ELR (cell line): ENCODE measurements at regions not wholly inside any gene's neighbourhood (a gene's known extent, or its start where the extent isn't known, plus 50 kb on each side); places are given as distances from the start of the nearest gene placed in this dataset.

Source experiments
- DNase-seq: peaks from one replicate; pipeline ENCODE4 v3.0.0-alpha.2; 2015; ENCODE audit warnings: low read depth

DNA sequence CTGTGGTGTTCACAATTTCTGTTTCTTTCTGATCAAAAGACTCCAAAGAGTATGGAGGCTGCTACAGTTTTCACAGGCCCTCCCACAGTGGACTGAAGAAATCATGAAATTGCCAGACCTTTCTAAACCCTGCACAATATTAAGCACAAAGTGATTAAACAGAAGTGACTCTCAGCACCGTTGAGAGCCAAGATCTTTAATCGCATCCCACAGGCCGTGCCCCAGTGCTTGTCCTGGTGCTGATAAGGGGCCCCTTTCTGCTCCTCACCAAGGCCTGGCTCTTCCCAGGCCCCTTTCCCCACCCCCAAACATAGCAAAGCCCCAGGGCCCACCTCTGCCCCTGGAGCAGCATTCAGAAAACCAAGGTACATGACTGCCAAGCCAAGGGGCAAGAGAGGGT lies 57.4 kb upstream of the BMAL1 start:
- DNase-seq = no peak

DNA sequence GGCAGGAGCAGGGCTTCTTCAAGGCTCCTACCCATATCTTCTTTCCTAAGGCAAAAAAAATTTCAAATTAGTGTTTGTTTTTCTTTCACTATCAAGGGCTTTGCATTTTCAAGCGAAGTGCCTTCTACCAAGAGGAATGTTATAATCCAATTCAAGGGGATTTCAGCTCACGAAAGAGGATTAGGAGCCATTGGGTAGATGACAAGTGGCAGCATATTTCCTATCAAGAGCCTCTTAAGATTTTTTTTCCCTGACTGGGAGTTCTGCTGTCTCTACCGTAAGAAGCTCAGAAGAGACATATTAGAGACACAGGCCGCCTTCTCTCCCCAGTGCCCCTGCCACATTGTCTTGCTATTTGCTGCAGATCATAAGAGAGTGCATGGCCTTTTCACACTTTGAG lies 55.9 kb upstream of the BMAL1 start:
- DNase-seq = no peak

DNA sequence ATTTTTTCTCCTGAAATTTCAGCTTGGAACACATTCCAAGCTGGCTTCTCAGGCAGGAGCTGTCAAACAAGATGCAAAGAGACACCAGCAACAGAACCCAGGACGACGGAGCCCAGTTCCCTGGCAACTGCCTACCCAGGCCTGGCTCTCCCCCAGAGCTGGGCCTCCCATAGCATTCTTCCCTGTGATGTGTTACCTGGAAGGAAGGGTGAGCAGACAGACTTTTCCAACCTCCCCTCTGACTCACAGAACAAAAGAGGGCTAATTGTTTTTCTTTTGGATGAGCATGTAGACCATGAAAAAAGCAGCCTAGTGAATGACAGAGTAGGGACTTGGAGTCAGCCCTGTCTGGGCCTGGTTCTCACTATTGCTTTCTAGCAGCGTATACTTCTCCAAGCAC lies 55.3 kb upstream of the BMAL1 start:
- DNase-seq = peak; percentile 64

DNA sequence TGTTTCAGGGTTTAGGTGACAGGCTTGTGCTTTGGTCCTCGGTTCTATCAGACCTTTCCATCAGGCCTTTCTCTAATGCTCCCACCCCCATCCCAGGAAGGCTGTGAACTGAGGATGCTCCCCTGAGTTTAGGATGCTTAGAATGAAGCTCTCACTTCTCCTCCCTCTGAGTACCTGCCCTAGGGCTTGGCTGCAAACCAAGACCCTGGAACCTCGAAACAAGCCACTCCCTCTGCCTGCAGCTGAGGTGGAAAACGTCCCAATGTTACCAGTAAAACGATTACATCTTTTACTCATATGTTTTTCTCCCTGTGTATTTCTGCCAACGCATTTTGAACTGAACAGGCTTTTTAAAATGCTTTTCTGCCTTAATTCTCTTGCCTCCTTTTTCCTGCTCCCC lies 54.5 kb upstream of the BMAL1 start:
- DNase-seq = no peak

DNA sequence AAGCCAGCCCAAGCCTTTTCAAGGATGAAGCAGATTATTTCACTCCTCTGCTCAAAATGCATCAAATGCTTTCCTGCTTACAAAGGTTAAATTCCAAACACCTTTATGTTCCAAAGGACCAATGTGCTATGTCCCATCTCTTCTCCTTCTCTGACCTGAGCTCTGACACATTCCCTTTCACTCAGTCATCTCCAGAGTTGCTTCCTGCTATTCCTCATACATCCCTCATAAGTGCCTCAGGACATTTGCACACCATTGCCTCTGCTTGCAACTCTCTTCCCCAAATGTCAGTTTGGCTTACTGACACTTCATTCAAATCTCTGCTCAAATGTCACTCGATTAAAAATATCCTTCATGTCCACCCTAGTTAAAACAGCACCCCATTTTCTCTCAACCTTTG lies 53.3 kb upstream of the BMAL1 start:
- peak; percentile 62 for DNase-seq

DNA sequence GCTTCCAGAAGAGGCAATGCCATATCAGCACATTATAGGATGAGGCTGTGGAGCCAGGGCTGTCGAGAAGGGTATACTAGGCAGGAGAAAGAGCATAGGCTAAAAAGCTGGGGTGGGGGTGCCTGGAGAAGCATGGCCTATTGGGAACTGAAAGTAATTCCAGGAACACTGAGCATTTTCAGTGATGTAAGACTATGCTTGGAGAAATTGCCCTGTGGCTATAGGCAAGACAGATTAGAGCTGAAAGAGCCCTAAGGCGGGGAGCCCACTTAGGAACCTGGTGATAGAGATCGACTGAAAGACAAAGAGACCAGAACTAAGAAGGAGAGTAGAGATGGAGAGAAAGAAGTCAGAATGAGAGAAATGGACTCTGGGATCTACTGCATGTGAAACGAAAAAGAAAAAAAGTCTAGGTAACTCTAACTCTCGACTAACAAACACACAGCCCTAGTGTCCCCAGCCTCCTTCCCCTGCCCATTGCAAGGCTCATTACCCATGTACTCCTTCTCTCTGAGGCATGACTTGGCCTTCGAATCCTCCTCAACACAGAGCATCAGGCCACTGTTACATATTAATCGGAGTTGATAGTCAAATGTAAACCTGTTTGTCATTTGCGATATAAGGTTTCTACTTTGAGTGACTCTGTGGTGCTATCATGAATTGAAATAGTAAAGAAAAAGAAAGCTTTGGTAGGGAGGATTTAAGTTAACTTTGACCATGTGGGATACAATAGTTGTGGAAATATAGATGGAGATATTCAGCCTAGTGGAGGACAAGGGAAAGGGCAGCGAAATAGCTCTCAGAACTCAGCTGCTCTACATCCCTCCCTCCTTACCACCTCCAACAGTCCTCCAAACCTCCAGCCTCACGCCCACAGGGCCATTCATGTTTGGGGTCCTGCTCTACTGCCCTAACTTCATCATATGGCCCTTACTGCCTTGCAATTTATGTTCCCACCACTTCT lies 52.3 kb upstream of the BMAL1 start:
- no peak for DNase-seq

DNA sequence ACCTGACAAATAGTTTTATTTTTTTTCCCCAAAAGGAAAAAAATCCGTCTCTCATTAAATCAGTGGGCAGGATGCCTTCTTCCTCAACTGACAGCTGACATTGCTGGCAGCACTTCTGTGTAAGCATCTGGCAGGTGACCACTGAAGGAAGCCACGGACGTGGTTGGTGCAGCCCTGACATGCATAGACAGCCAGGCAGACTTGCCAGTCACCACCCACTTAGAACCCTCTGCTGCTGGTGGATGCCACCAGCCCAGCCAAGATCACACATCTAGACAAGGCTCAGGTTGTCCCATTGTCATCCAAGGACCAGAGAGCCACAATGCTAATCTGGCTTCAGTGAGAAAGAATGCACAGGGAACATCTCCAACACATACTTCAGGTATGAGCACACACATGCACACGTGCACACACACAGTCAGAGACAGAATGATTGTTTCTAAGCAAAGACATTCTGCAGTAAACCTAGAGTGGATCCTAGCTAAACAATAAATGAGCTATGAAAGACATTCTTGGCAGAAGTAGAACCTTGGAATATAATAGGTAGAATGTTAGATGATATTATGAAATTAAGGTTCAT lies 49.8 kb upstream of the BMAL1 start:
- no peak for DNase-seq
